Neural progenitor cell (in vitro differentiated cells): ENCODE measurements at regions not wholly inside any gene's neighbourhood (a gene's known extent, or its start where the extent isn't known, plus 50 kb on each side); places are given as distances from the start of the nearest gene placed in this dataset.

Source experiments
- DNase-seq: peaks from one replicate; pipeline ENCODE4 v3.0.0-alpha.2; 2016; ENCODE audit warnings: low spot score
- H2AFZ ChIP-seq: fragments of 200-600 bp; sonication (generic); replicated peaks from 2 replicates; pipeline ENCODE4 v1.6.1; 2016; ENCODE audit warnings: antibody characterized with exemption
- H3F3A ChIP-seq: fragments of 200-600 bp; sonication (generic); 2 replicates; pipeline ENCODE4 v1.6.1; 2016; ENCODE audit warnings: antibody characterized with exemption, low read depth
- H3K27ac ChIP-seq: fragments of 200-600 bp; sonication (generic); 2 replicates; pipeline ENCODE4 v1.5.1; 2016; ENCODE audit warnings: mild to moderate bottlenecking
- H3K27me3 ChIP-seq: fragments of 200-600 bp; sonication (generic); 2 replicates; pipeline ENCODE4 v1.6.1; 2016; ENCODE audit warnings: mild to moderate bottlenecking, moderate library complexity
- H3K36me3 ChIP-seq: fragments of 200-600 bp; sonication (generic); 2 replicates; pipeline ENCODE4 v1.5.1; 2016
- H3K4me1 ChIP-seq: fragments of 200-600 bp; sonication (generic); 2 replicates; pipeline ENCODE4 v1.6.1; 2016; ENCODE audit warnings: mixed run types
- H3K4me2 ChIP-seq: fragments of 200-600 bp; sonication (generic); 2 replicates; pipeline ENCODE4 v1.6.1; 2016
- H3K4me3 ChIP-seq: fragments of 200-600 bp; sonication (generic); 2 replicates; pipeline ENCODE4 v1.5.1; 2016
- H3K79me2 ChIP-seq: fragments of 200-600 bp; sonication (generic); 2 replicates; pipeline ENCODE4 v1.6.1; 2016; ENCODE audit warnings: low read depth
- H3K9ac ChIP-seq: fragments of 200-600 bp; sonication (generic); 2 replicates; pipeline ENCODE4 v1.6.1; 2016
- H3K9me3 ChIP-seq: fragments of 200-600 bp; sonication (generic); 2 replicates; pipeline ENCODE4 v1.5.1; 2016; ENCODE audit warnings: low read depth
- H4K20me1 ChIP-seq: fragments of 200-600 bp; sonication (generic); 2 replicates; pipeline ENCODE4 v1.6.1; 2016; ENCODE audit warnings: low read depth
- H3K27ac Mint-ChIP-seq: 3 replicates; pipeline ENCODE4 v1.8.0; 2021; ENCODE audit warnings: mixed read lengths
- H3K27me3 Mint-ChIP-seq: 2 replicates; pipeline ENCODE4 v1.8.0; 2022; ENCODE audit warnings: low read depth, mild to moderate bottlenecking, inconsistent platforms, moderate library complexity, mixed read lengths; ENCODE audit not compliant: insufficient read depth
- H3K36me3 Mint-ChIP-seq: 3 replicates; pipeline ENCODE4 v1.8.0; 2021; ENCODE audit warnings: mixed read lengths
- H3K4me1 Mint-ChIP-seq: 3 replicates; pipeline ENCODE4 v1.8.0; 2021; ENCODE audit warnings: mixed read lengths
- H3K4me3 Mint-ChIP-seq: 3 replicates; pipeline ENCODE4 v1.8.0; 2021; ENCODE audit warnings: mild to moderate bottlenecking, moderate library complexity, mixed read lengths
- H3K9me3 Mint-ChIP-seq: 3 replicates; pipeline ENCODE4 v1.8.0; 2020; ENCODE audit warnings: mixed read lengths
- CTCF ChIP-seq: fragments of 200-600 bp; sonication (generic); IDR thresholded peaks from 2 replicates; pipeline ENCODE4 v1.5.1; 2017; ENCODE audit warnings: antibody characterized with exemption, mild to moderate bottlenecking
- EZH2 ChIP-seq: fragments of 200-600 bp; sonication (generic); IDR thresholded peaks from 2 replicates; pipeline ENCODE4 v1.6.1; 2017; ENCODE audit warnings: antibody characterized with exemption, mild to moderate bottlenecking, moderate library complexity
- EZH2phosphoT487 ChIP-seq: fragments of 200-600 bp; sonication (generic); IDR thresholded peaks from 2 replicates; pipeline ENCODE4 v1.6.1; 2017; ENCODE audit warnings: antibody characterized with exemption

- Mint-ChIP-seq H3K27me3 (peaks cover 20% of the 10 kb centered on the region), H3K36me3 (no peaks in the 10 kb centered on the region), H3K4me3 (no peak overlapping the region), H3K9me3 (peaks cover 24% of the 10 kb centered on the region), H3K27ac (no peak overlapping the region), H3K4me1 (peaks cover 20% of the 10 kb centered on the region)
- no peak for DNase-seq
- Histone ChIP-seq H4K20me1 (no peaks in the 10 kb centered on the region), H3K4me2 (no peak overlapping the region), H3K4me1 (no peaks in the 10 kb centered on the region), H3K9me3 (no peaks in the 10 kb centered on the region), H3K4me3 (no peak overlapping the region), H3K27ac (no peak overlapping the region), H3F3A (no peaks in the 10 kb centered on the region), H3K36me3 (no peaks in the 10 kb centered on the region), H3K79me2 (no peaks in the 10 kb centered on the region), H3K9ac (no peak overlapping the region), H2AFZ (no peak overlapping the region), H3K27me3 (no peaks in the 10 kb centered on the region)
- no peak for TF ChIP-seq EZH2
- TF ChIP-seq EZH2phosphoT487, result no peak
- no peak for TF ChIP-seq CTCF
Measured at GRCh38 chr17:79672496-79672895, 58.2 kb upstream of the ENPP7 start.

- H3K27me3 Mint-ChIP-seq, result peaks cover 17% of the 10 kb centered on the region
- Histone ChIP-seq H3K9me3 (no peaks in the 10 kb centered on the region), H3K27ac (no peak overlapping the region), H3F3A (no peaks in the 10 kb centered on the region), H3K79me2 (no peaks in the 10 kb centered on the region), H2AFZ (peak overlapping the region; percentile 26), H4K20me1 (no peaks in the 10 kb centered on the region), H3K4me3 (no peak overlapping the region), H3K4me1 (no peaks in the 10 kb centered on the region), H3K9ac (no peak overlapping the region), H3K27me3 (no peaks in the 10 kb centered on the region), H3K4me2 (peak overlapping the region; percentile 6), H3K36me3 (no peaks in the 10 kb centered on the region)
- H3K9me3 Mint-ChIP-seq, result peaks cover 24% of the 10 kb centered on the region
- peaks cover 20% of the 10 kb centered on the region for H3K4me1 Mint-ChIP-seq
- no peak overlapping the region for H3K27ac Mint-ChIP-seq
- DNase-seq, result no peak
- no peak for TF ChIP-seq EZH2
- H3K36me3 Mint-ChIP-seq, result no peaks in the 10 kb centered on the region
- H3K4me3 Mint-ChIP-seq, result no peak overlapping the region
Measured at GRCh38 chr17:79671085-79671694, 59.6 kb upstream of the ENPP7 start.

GRCh38 chr17:79670537-79671084, 59.8 kb upstream of the RBFOX3 start:
- Histone ChIP-seq H3K36me3 (no peaks in the 10 kb centered on the region), H3K9ac (no peak overlapping the region), H3F3A (no peaks in the 10 kb centered on the region), H3K27ac (no peak overlapping the region), H3K4me2 (peak overlapping the region; percentile 6), H3K9me3 (no peaks in the 10 kb centered on the region), H3K27me3 (no peaks in the 10 kb centered on the region), H2AFZ (peak overlapping the region; percentile 26), H3K4me1 (no peaks in the 10 kb centered on the region), H3K79me2 (no peaks in the 10 kb centered on the region), H3K4me3 (no peak overlapping the region), H4K20me1 (no peaks in the 10 kb centered on the region)
- no peak for DNase-seq
- H3K9me3 Mint-ChIP-seq, result peaks cover 21% of the 10 kb centered on the region
- H3K4me1 Mint-ChIP-seq, result peaks cover 20% of the 10 kb centered on the region
- no peaks in the 10 kb centered on the region for H3K36me3 Mint-ChIP-seq
- peaks cover 17% of the 10 kb centered on the region for H3K27me3 Mint-ChIP-seq
- H3K27ac Mint-ChIP-seq, result no peak overlapping the region
- no peak overlapping the region for H3K4me3 Mint-ChIP-seq
- TF ChIP-seq EZH2, result no peak

GRCh38 chr17:79669861-79670260, 59.0 kb upstream of the RBFOX3 start:
- Mint-ChIP-seq H3K27ac (no peak overlapping the region), H3K4me3 (no peak overlapping the region), H3K36me3 (no peaks in the 10 kb centered on the region), H3K27me3 (peaks cover 19% of the 10 kb centered on the region), H3K4me1 (peaks cover 24% of the 10 kb centered on the region), H3K9me3 (peaks cover 21% of the 10 kb centered on the region)
- Histone ChIP-seq H3K4me1 (peaks cover 5% of the 10 kb centered on the region), H3K4me2 (no peak overlapping the region), H3K27ac (no peak overlapping the region), H3K9me3 (no peaks in the 10 kb centered on the region), H3K36me3 (no peaks in the 10 kb centered on the region), H3F3A (no peaks in the 10 kb centered on the region), H3K27me3 (peaks cover 3% of the 10 kb centered on the region), H4K20me1 (no peaks in the 10 kb centered on the region), H2AFZ (no peak overlapping the region), H3K4me3 (no peak overlapping the region), H3K9ac (no peak overlapping the region), H3K79me2 (no peaks in the 10 kb centered on the region)
- no peak for DNase-seq
- no peak for TF ChIP-seq EZH2phosphoT487
- TF ChIP-seq EZH2, result no peak
- no peak for TF ChIP-seq CTCF
